RKO (cell line): ENCODE measurements at regions not wholly inside any gene's neighbourhood (a gene's known extent, or its start where the extent isn't known, plus 50 kb on each side); places are given as distances from the start of the nearest gene placed in this dataset.
"Not testable (repeated sequence)": the region's sequence is repeated elsewhere in the genome, so short reads cannot be mapped to it uniquely, and the experiment has no call there.

Source experiments
- DNase-seq: peaks from one replicate; pipeline ENCODE4 v3.0.0-alpha.2; 2016; ENCODE audit warnings: low spot score

GRCh38 chr1:222416001-222416791, 131.7 kb downstream of the HHIPL2 start:
- no peak for DNase-seq

GRCh38 chr1:222415441-222415840, 132.5 kb downstream of the HHIPL2 start:
- DNase-seq: no peak

GRCh38 chr1:222413991-222414549, 133.8 kb downstream of the HHIPL2 start:
- DNase-seq: no peak

- DNase-seq: no peak
Measured at GRCh38 chr1:222413436-222413835, 134.5 kb downstream of the HHIPL2 start.

GRCh38 chr1:222404710-222405109, 143.2 kb downstream of the HHIPL2 start:
- no peak for DNase-seq

GRCh38 chr1:222399197-222399596, 148.7 kb downstream of the HHIPL2 start:
- no peak for DNase-seq

- DNase-seq: no peak
Measured at GRCh38 chr1:222394224-222394623, 153.7 kb downstream of the HHIPL2 start.

- DNase-seq: no peak
Measured at GRCh38 chr1:222392556-222392955, 155.3 kb downstream of the HHIPL2 start.

GRCh38 chr1:222390181-222390580, 157.7 kb downstream of the HHIPL2 start:
- no peak for DNase-seq

GRCh38 chr1:222387007-222387814, 160.7 kb downstream of the HHIPL2 start:
- DNase-seq: no peak

GRCh38 chr1:222385955-222386354, 161.9 kb downstream of the HHIPL2 start:
- DNase-seq: no peak

GRCh38 chr1:222385262-222385661, 162.6 kb downstream of the HHIPL2 start:
- no peak for DNase-seq

GRCh38 chr1:222384531-222384930, 163.4 kb downstream of the HHIPL2 start:
- DNase-seq: no peak

GRCh38 chr1:222382171-222382570, 165.7 kb downstream of the HHIPL2 start:
- DNase-seq: no peak

- DNase-seq: no peak
Measured at GRCh38 chr1:222377428-222378088, 170.3 kb downstream of the HHIPL2 start.

- not testable (repeated sequence) for DNase-seq
Measured at GRCh38 chr1:222376791-222377190, 171.1 kb downstream of the HHIPL2 start.

- no peak for DNase-seq
Measured at GRCh38 chr1:222375701-222376100, 172.2 kb downstream of the HHIPL2 start.

GRCh38 chr1:222373831-222374602, 173.9 kb downstream of the HHIPL2 start:
- DNase-seq: no peak

GRCh38 chr1:222373216-222373615, 174.7 kb downstream of the HHIPL2 start:
- no peak for DNase-seq

- DNase-seq: no peak
Measured at GRCh38 chr1:222372221-222372620, 175.7 kb downstream of the HHIPL2 start.

- DNase-seq: no peak
Measured at GRCh38 chr1:222370913-222371675, 176.8 kb downstream of the HHIPL2 start.
